ENCODE measurements at regions not wholly inside any gene's neighbourhood (a gene's known extent, or its start where the extent isn't known, plus 50 kb on each side); places are given as distances from the start of the nearest gene placed in this dataset.

DNA sequence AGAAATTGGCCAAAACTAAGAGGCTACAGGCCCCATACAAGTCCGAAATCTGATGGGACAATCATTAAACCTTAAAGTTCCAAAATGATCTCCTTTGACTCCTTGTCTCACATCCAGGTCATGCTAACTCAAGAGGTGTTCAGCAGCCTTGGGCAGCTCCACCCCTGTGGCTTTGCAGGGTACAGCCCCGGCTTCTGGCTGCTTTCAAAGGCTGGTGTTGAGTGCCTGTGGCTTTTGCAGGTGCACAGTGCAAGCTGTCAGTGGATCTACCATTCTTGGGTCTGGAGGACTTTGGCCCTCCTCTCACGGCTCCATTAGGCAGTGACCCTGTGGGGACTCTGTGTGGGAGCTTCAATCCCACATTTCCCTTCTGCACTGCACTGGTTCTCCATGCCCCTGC is 329.1 kb upstream of the MAD2L1 start:
- TF ChIP-seq, protein P1, sequence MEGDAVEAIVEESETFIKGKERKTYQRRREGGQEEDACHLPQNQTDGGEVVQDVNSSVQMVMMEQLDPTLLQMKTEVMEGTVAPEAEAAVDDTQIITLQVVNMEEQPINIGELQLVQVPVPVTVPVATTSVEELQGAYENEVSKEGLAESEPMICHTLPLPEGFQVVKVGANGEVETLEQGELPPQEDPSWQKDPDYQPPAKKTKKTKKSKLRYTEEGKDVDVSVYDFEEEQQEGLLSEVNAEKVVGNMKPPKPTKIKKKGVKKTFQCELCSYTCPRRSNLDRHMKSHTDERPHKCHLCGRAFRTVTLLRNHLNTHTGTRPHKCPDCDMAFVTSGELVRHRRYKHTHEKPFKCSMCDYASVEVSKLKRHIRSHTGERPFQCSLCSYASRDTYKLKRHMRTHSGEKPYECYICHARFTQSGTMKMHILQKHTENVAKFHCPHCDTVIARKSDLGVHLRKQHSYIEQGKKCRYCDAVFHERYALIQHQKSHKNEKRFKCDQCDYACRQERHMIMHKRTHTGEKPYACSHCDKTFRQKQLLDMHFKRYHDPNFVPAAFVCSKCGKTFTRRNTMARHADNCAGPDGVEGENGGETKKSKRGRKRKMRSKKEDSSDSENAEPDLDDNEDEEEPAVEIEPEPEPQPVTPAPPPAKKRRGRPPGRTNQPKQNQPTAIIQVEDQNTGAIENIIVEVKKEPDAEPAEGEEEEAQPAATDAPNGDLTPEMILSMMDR (IDR thresholded peaks at IDR 0.05): no peak
- no peak for TF ChIP-seq POLR2A (IDR thresholded peaks at IDR 0.05)
